Peyer's patch (tissue), 4 donors: ENCODE measurements at regions not wholly inside any gene's neighbourhood (a gene's known extent, or its start where the extent isn't known, plus 50 kb on each side); places are given as distances from the start of the nearest gene placed in this dataset.

ENCODE experiments used
- DNase-seq, 3 donors: peaks; one replicate each; pipeline ENCODE4 v3.0.0-alpha.2; 2017 to 2019
- H3K27ac ChIP-seq, 4 donors: fragments of 200-600 bp; sonication (generic); one replicate each; pipeline ENCODE4 v1.5.1; 2016 to 2019
- H3K27me3 ChIP-seq, 2 donors: fragments of 200-600 bp; sonication (generic); one replicate each; pipeline ENCODE4 v1.5.1; 2019
- H3K36me3 ChIP-seq, 3 donors: fragments of 200-600 bp; sonication (generic); one replicate each; pipeline ENCODE4 v1.5.1; 2016 to 2019
- H3K4me1 ChIP-seq, 4 donors: fragments of 200-600 bp; sonication (generic); one replicate each; pipeline ENCODE4 v1.5.1; 2016 to 2019
- H3K4me3 ChIP-seq, 4 donors: fragments of 200-600 bp; sonication (generic); 1 replicate in 3 of 4; 2 replicates in 1 of 4; pipeline ENCODE4 v1.5.1; 2016 to 2019; ENCODE audit warnings: mild to moderate bottlenecking in 1 of 4
- H3K9me3 ChIP-seq, 4 donors: fragments of 200-600 bp; sonication (generic); one replicate each; pipeline ENCODE4 v1.5.1; 2016 to 2019; ENCODE audit warnings: mild to moderate bottlenecking in 1 of 4
- CTCF ChIP-seq, 6 experiments: fragments of 450-650 bp in 4 of 6; fragments of 200-600 bp in 2 of 6; sonication (generic) in 1 of 6; IDR thresholded peaks; one replicate each; pipeline ENCODE4 v1.5.1; 2017 to 2019; ENCODE audit warnings: antibody characterized with exemption in 6 of 6, mild to moderate bottlenecking in 3 of 6, moderate library complexity in 1 of 6
- POLR2A ChIP-seq, 2 donors: fragments of 450-650 bp; IDR thresholded peaks; one replicate each; pipeline ENCODE4 v1.5.1; 2017; ENCODE audit warnings: antibody characterized with exemption in 2 of 2, mild to moderate bottlenecking in 2 of 2, moderate library complexity in 2 of 2

- no peaks in the 10 kb centered on the region for H3K36me3 ChIP-seq
- H3K27me3 ChIP-seq: no peaks in the 10 kb centered on the region
- H3K9me3 ChIP-seq: no peaks in the 10 kb centered on the region
- H3K4me1 ChIP-seq: no peaks in the 10 kb centered on the region
- no peak for DNase-seq
- no peak overlapping the region for H3K4me3 ChIP-seq
- no peak overlapping the region for H3K27ac ChIP-seq
- TF ChIP-seq POLR2A (IDR thresholded peaks at IDR 0.05) (no peak), CTCF (IDR thresholded peaks at IDR 0.05) (no peak)
These were observed 272.8 kb upstream of the RORA start for GRCh38 chr15:61501815-61502389.

GRCh38 chr15:61500951-61501620, 272.0 kb upstream of the RORA start:
- TF ChIP-seq POLR2A (IDR thresholded peaks at IDR 0.05): no peak
- TF ChIP-seq CTCF (IDR thresholded peaks at IDR 0.05): no peak
- Histone ChIP-seq H3K27me3 (no peaks in the 10 kb centered on the region), H3K9me3 (no peaks in the 10 kb centered on the region), H3K27ac (no peak overlapping the region), H3K4me1 (no peaks in the 10 kb centered on the region), H3K36me3 (no peaks in the 10 kb centered on the region), H3K4me3 (no peak overlapping the region)
- no peak for DNase-seq

GRCh38 chr15:61500523-61500922, 271.4 kb upstream of the RORA start:
- Histone ChIP-seq H3K27me3 (no peaks in the 10 kb centered on the region), H3K27ac (no peak overlapping the region)

GRCh38 chr15:61499376-61499775, 270.3 kb upstream of the RORA start:
- no peak for DNase-seq
- no peaks in the 10 kb centered on the region for H3K4me1 ChIP-seq
- H3K4me3 ChIP-seq: no peak overlapping the region
- H3K27me3 ChIP-seq: no peaks in the 10 kb centered on the region
- TF ChIP-seq POLR2A (IDR thresholded peaks at IDR 0.05): no peak
- TF ChIP-seq CTCF (IDR thresholded peaks at IDR 0.05): no peak
- no peak overlapping the region for H3K27ac ChIP-seq
- H3K36me3 ChIP-seq: no peaks in the 10 kb centered on the region
- no peaks in the 10 kb centered on the region for H3K9me3 ChIP-seq

More at GRCh38 chr15:61500523-61500922, 271.4 kb upstream of the RORA start:
- Histone ChIP-seq H3K9me3 (no peaks in the 10 kb centered on the region), H3K4me3 (no peak overlapping the region), H3K4me1 (no peaks in the 10 kb centered on the region), H3K36me3 (no peaks in the 10 kb centered on the region)
- TF ChIP-seq CTCF (IDR thresholded peaks at IDR 0.05) (no peak), POLR2A (IDR thresholded peaks at IDR 0.05) (no peak)
- DNase-seq: no peak

GRCh38 chr15:61489571-61489970, 260.5 kb upstream of the RORA start:
- H3K9me3 ChIP-seq: no peaks in the 10 kb centered on the region
- H3K27ac ChIP-seq: no peak overlapping the region
- H3K4me1 ChIP-seq: no peaks in the 10 kb centered on the region
- H3K36me3 ChIP-seq: no peaks in the 10 kb centered on the region
- no peaks in the 10 kb centered on the region for H3K27me3 ChIP-seq
- no peak for DNase-seq
- no peak overlapping the region for H3K4me3 ChIP-seq
- TF ChIP-seq POLR2A (IDR thresholded peaks at IDR 0.05): no peak
- TF ChIP-seq CTCF (IDR thresholded peaks at IDR 0.05): no peak
